Activated T-helper 1 cell treated with anti-CD3 and anti-CD28 coated beads, Interleukin-12 subunit alpha, Interleukin-12 subunit beta, Interleukin-2, Interleukin-4 antibody, amounts not matched to agents 30 ng/mL and 10 ng/mL and 1 ng/mL, durations not matched to agents 14 hours and 24 hours and 36 hours (primary cell): ENCODE measurements at regions not wholly inside any gene's neighbourhood (a gene's known extent, or its start where the extent isn't known, plus 50 kb on each side); places are given as distances from the start of the nearest gene placed in this dataset.

Experiments
- DNase-seq: peaks from one replicate; pipeline ENCODE4 v3.0.0; 2021; ENCODE audit warnings: low spot score
- H3K27ac Mint-ChIP-seq: one replicate; pipeline ENCODE4 v1.8.0; 2021; ENCODE audit warnings: mild to moderate bottlenecking, mixed read lengths
- H3K27me3 Mint-ChIP-seq: one replicate; pipeline ENCODE4 v1.8.0; 2022; ENCODE audit warnings: mild to moderate bottlenecking, moderate library complexity, mixed read lengths; ENCODE audit not compliant: insufficient read depth
- H3K36me3 Mint-ChIP-seq: one replicate; pipeline ENCODE4 v1.8.0; 2021; ENCODE audit warnings: low read depth, mixed read lengths
- H3K4me1 Mint-ChIP-seq: one replicate; pipeline ENCODE4 v1.8.0; 2021; ENCODE audit warnings: low read depth, mixed read lengths
- H3K4me3 Mint-ChIP-seq: one replicate; pipeline ENCODE4 v1.8.0; 2021; ENCODE audit warnings: mild to moderate bottlenecking, moderate library complexity, mixed read lengths
- H3K9me3 Mint-ChIP-seq: one replicate; pipeline ENCODE4 v1.8.0; 2021; ENCODE audit warnings: mixed read lengths
- intact Hi-C: fragments of 100-400 bp; cut with micrococcal nuclease; formaldehyde crosslinking; loops from one replicate; pipeline ENCODE4 v1.15.1; 2024

DNA sequence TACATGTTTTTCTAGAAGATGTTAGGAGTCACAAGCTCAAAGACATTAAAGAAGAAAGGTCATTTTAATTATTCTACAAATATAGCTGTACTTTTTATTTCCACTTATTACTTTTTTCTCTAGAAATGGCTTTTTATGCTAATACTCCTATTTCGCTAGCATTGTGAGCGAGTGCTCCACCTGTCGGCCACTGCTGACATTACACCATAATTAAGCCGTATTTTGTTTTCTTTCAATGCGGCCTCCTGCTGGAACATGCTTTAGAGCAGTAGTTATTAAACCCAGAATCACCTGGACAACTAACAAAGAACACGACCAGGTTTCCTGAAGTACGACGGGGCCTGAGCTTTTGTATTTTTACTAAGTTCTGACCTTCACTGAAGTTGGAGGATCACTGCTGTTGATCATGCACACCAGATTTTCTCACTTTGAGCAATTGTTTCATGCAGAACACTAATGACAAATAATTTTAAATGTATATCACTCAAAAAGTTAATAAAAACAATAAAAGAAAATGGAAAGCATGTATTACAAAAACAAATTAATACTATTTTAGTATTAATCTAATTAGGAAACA lies 74.1 kb upstream of the PAK5 start:
- no peaks in the 10 kb centered on the region for H3K9me3 Mint-ChIP-seq
- DNase-seq: no peak
- peaks cover 4% of the 10 kb centered on the region for H3K27me3 Mint-ChIP-seq
- intact Hi-C loops: loop anchor here (1.0 to 10.0 kb wide), 2 partner anchors 296 to 508 kb away; no protein-coding TSS in a partner anchor
- H3K4me3 Mint-ChIP-seq: no peak overlapping the region
- H3K27ac Mint-ChIP-seq: no peak overlapping the region
- H3K4me1 Mint-ChIP-seq: no peaks in the 10 kb centered on the region
- no peaks in the 10 kb centered on the region for H3K36me3 Mint-ChIP-seq

DNA sequence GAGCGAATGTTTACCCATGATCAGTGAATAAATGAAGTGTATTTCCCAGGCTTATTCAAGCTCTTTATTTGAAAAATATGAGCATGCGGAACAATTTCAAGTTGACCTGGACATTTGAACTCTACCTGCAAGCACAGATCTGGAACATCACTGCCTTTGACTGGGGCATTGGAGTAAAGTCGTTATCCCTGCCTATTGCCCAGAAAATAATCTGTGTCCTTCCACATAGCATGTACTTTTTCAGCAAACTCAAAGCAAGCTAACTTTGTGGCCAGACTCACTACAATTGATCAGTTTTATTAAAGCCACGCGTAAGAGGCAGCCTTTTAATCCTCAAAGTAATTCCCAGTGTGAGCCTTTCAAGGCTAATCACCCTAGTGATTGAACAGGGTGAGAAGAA lies 73.4 kb upstream of the PAK5 start:
- H3K4me1 Mint-ChIP-seq: no peaks in the 10 kb centered on the region
- H3K27me3 Mint-ChIP-seq: peaks cover 4% of the 10 kb centered on the region
- intact Hi-C loops: loop anchor here (10.0 kb wide), 1 partner anchor 507 kb away; no protein-coding TSS in a partner anchor
- no peak for DNase-seq
- H3K9me3 Mint-ChIP-seq: no peaks in the 10 kb centered on the region
- H3K27ac Mint-ChIP-seq: no peak overlapping the region
- no peak overlapping the region for H3K4me3 Mint-ChIP-seq
- no peaks in the 10 kb centered on the region for H3K36me3 Mint-ChIP-seq

DNA sequence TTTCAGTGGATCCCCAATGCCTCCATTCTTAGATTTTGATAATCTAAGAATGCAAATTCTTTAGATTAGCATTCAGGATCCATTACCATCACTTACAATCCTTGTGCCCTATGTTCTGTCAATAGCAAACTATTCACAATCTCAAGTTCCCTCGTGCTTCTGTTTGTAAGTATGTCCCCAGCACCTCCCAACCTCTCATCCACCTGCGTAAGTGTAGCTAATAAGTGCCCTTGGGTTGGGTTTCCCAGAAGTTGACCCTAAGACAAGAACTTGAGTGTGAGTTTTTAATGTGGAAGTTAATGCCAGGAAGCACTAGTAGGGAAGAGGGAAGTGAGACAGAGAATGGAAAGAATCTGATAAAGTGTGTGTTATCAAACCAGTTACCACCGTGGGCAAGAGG lies 72.6 kb upstream of the PAK5 start:
- no peaks in the 10 kb centered on the region for H3K9me3 Mint-ChIP-seq
- no peak overlapping the region for H3K27ac Mint-ChIP-seq
- peaks cover 4% of the 10 kb centered on the region for H3K27me3 Mint-ChIP-seq
- H3K36me3 Mint-ChIP-seq: no peaks in the 10 kb centered on the region
- no peak for DNase-seq
- intact Hi-C loops: loop anchor here (10.0 kb wide), 1 partner anchor 507 kb away; no protein-coding TSS in a partner anchor
- no peak overlapping the region for H3K4me3 Mint-ChIP-seq
- no peaks in the 10 kb centered on the region for H3K4me1 Mint-ChIP-seq

DNA sequence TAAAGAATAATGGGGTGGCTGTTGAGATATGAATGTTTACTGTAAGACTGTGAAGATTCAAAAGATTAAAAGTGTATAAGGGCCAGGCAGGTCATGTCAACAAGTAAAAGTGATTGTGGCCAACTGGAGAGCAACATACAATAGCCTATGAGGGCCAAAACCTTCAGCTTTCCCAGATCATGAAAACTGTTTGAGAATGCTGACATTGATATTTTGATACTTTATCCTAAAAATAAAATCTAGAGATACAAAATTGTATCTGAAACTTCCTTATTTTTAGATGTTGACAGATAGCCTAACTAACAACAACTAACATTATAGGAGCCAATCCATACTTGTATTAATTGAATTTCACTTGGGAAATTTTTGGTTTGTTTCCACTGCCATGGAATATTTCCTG lies 70.3 kb upstream of the PAK5 start:
- intact Hi-C loops: no loop called here
- H3K9me3 Mint-ChIP-seq: no peaks in the 10 kb centered on the region
- H3K4me3 Mint-ChIP-seq: no peak overlapping the region
- no peaks in the 10 kb centered on the region for H3K36me3 Mint-ChIP-seq
- H3K27me3 Mint-ChIP-seq: peaks cover 2% of the 10 kb centered on the region
- no peaks in the 10 kb centered on the region for H3K4me1 Mint-ChIP-seq
- no peak for DNase-seq
- H3K27ac Mint-ChIP-seq: no peak overlapping the region

DNA sequence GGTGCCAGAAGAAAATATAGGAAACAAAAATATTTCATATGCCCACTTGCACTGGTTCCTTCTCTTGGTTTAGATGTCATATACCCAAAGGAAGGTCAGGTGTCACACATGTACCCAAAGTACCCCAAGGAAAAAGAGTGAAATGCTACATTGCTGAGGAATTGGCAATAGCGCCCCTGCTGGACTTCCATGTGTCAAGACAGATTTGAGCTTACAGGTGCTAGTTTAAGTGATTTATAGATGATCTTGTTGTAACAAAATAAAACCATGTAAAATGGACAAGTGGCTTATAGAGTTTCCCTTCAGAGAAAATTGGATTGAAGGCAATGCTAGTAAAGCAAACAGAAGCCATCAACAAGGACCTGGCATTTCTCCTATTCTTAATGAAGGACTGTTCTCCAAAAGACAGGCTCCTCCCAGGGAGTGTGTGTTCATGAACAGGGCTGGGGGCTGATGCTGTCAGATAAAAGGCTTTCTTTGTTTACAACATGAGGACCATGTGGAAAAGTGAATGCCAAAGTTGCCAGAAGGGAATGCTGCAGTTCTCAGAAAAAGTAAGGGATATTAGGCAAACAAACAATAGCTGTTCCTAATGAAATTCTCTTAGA lies 64.3 kb upstream of the PAK5 start:
- Mint-ChIP-seq H3K27me3 (peaks cover 2% of the 10 kb centered on the region), H3K4me1 (no peaks in the 10 kb centered on the region), H3K36me3 (no peaks in the 10 kb centered on the region), H3K4me3 (no peak overlapping the region), H3K9me3 (no peaks in the 10 kb centered on the region), H3K27ac (no peak overlapping the region)
- intact Hi-C loops: no loop called here
- no peak for DNase-seq

DNA sequence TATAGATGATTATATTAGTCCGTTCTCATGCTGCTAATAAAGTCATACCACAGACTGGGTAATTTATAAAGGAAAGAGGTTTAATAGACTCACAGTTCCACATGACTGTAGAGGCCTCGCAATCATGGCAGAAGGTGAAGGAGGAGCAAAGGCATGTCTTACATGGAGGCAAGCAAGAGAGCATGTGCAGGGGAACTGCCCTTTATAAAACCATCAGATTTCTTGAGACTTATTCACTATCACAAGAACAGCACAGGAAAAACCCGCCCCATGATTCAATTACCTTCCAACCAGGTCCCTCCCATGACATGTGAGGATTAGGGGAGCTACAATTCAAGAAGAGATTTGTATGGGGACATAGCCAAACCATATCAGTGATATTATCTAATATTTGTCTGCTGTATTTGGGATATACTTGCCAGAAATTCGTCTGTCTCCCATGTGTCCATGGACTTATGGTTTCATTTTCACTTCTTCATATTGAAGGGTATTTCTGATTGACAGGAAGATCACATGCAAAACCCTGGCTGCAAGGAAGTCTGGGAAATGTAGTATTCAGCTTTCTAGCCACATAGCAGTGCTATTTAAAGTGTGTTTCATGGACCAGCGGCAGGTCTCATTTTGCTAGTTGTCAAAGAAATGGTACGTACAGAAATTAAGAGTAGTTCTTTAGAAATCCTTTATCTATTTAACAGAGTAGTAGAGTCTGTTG lies 50.5 kb upstream of the PAK5 start:
- no peaks in the 10 kb centered on the region for H3K36me3 Mint-ChIP-seq
- intact Hi-C loops: no loop called here
- no peaks in the 10 kb centered on the region for H3K9me3 Mint-ChIP-seq
- no peak overlapping the region for H3K27ac Mint-ChIP-seq
- no peaks in the 10 kb centered on the region for H3K27me3 Mint-ChIP-seq
- no peak overlapping the region for H3K4me3 Mint-ChIP-seq
- DNase-seq: no peak
- H3K4me1 Mint-ChIP-seq: no peaks in the 10 kb centered on the region
